ENCODE measurements at regions not wholly inside any gene's neighbourhood (a gene's known extent, or its start where the extent isn't known, plus 50 kb on each side); places are given as distances from the start of the nearest gene placed in this dataset.

DNA sequence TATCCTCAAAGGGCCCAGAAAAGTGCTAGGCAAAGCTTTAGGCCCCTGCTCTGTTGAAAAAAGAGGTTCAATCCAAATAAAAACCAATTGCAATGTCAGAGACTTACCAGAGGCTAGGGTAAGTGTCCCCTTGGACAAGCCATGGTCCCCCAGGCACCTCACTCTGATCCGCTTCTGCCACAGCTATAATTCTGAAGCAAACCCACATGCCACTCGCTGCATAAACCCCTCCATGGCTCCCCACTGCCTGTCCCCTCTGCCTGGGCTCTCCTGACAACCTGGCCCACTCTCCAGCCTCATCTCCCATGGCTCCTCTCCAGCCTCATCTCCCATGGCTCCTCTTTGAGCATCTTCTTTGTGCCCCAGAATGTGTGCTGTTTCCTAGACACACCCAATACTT is 169.6 kb upstream of the TLE3 start:
- TF ChIP-seq MYC (IDR thresholded peaks at IDR 0.05; ENCODE audit: low read depth, low read length) (no peak), POLR2A (IDR thresholded peaks at IDR 0.05; ENCODE audit: extremely low read depth, insufficient read length) (no peak)
- TF ChIP-seq, protein P1, sequence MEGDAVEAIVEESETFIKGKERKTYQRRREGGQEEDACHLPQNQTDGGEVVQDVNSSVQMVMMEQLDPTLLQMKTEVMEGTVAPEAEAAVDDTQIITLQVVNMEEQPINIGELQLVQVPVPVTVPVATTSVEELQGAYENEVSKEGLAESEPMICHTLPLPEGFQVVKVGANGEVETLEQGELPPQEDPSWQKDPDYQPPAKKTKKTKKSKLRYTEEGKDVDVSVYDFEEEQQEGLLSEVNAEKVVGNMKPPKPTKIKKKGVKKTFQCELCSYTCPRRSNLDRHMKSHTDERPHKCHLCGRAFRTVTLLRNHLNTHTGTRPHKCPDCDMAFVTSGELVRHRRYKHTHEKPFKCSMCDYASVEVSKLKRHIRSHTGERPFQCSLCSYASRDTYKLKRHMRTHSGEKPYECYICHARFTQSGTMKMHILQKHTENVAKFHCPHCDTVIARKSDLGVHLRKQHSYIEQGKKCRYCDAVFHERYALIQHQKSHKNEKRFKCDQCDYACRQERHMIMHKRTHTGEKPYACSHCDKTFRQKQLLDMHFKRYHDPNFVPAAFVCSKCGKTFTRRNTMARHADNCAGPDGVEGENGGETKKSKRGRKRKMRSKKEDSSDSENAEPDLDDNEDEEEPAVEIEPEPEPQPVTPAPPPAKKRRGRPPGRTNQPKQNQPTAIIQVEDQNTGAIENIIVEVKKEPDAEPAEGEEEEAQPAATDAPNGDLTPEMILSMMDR (IDR thresholded peaks at IDR 0.05; ENCODE audit: low read depth, low read length) = no peak
